ENCODE measurements at regions not wholly inside any gene's neighbourhood (a gene's known extent, or its start where the extent isn't known, plus 50 kb on each side); places are given as distances from the start of the nearest gene placed in this dataset.

DNA sequence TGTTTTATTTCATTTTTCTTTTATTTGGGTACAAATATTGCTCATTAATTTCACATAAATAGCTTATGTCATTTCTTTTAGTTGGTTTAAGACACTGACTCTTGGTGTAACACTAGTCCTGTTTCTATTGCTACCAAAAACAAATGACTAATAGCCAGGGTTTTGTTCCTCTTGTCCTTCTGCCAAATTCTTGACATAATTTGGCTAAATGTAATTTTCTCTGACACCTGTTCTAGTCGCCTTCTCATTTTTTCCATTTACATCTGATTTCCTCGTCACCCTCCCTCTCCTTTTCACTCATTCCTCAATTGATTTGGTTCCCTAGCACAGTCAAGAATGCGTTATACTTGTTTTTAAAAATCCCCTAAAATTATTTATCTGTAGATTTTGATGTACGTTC, 1718.7 kb downstream of the EFNB2 start:
- no peak for TF ChIP-seq GATA3 (IDR thresholded peaks at IDR 0.05; ENCODE audit: low read depth, low read length)
- TF ChIP-seq GATA2 (IDR thresholded peaks at IDR 0.05; ENCODE audit: low read depth, low read length): no peak

Data from SH-SY5Y (cell line).